HG03432 (cell line): ENCODE measurements at regions not wholly inside any gene's neighbourhood (a gene's known extent, or its start where the extent isn't known, plus 50 kb on each side); places are given as distances from the start of the nearest gene placed in this dataset.

Source experiments
- ATAC-seq: cut with Tn5 transposase; IDR thresholded peaks from one replicate; pipeline ENCODE4 v1.9.1; 2021; ENCODE audit warnings: mild to moderate bottlenecking, moderate library complexity; ENCODE audit not compliant: unreplicated experiment

- ATAC-seq: no peak
Observed at GRCh38 chr6:15044146-15044882, 201.6 kb upstream of the JARID2 start.

DNA sequence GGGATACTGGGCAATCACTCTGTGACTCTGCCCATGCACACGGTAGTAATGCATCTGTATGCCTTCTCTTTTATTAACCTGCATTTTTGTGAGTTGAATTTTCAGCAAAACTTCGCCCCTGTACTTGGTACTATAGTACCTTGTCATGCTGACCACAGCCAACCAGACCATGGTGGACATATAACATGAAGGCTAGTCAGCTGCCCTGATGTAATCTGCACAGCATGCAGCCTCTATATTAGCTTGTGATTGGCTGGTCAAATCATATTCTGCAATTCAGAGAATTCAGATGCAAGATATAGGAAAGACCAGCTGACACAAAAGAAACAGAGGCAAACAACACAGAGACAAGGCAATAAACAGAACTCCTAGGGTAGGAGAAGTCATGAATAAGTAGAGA, 200.9 kb upstream of the JARID2 start:
- ATAC-seq: no peak

DNA sequence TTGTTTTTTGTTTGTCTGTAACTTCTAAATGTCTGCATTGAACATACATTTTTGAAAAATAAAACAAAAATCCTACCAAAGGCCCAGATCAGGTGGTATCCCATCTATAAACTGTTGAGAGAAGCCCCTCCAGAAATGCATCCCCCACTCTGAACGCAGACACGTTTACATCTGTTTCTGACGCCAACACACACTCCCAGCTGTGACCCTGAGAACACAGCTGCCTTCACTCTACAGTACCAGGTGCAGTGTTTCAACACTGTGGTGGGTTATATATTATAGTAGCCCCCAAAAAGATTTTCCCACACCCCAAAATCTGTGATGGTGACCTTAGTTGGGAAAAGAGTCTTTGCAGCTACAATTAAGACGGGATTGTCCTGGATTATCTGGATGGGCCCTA, 199.1 kb upstream of the JARID2 start:
- no peak for ATAC-seq

- no peak for ATAC-seq
Observed at GRCh38 chr6:15048367-15048766, 197.5 kb upstream of the JARID2 start.

DNA sequence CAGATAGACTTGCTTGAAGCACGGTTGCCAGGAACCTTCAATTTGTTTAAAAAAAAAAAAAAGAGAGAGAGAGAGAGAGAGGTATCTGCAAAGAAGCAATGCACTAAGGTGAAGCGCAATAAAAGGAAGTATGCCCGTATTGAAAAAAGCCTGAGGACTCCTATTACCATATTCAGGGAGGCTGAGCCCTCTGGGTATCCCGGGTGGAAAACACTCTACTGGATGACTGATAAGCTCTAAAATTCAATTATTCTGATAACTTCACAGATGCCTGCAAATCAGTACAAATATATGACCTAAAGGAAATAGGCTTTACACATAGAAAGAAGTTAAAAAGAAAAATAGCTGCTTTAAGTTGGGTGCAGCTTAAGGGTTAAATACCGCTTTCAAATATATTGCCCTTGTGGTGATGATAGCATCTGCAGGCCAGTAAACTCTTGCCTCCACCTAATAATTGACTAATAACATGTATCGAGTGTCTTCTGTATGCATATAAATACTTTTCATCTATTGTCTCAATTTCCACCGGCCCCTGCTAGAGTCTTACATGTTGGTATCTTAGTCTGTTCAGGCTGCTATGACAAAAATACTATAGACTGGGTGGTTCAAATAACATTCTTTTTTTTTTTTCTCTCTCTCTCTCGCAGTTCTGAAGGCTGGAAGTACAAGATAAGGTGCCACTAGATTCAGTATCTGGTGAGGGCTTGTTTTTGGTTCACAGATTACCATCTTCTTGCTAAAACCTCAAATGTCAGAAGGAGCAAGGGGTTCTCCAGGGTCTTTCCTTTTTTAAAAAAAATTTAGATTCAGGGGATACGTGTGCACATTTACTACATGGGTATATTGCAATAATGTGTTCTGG, 187.4 kb upstream of the JARID2 start:
- no peak for ATAC-seq

GRCh38 chr6:15061180-15061641, 184.7 kb upstream of the JARID2 start:
- no peak for ATAC-seq

DNA sequence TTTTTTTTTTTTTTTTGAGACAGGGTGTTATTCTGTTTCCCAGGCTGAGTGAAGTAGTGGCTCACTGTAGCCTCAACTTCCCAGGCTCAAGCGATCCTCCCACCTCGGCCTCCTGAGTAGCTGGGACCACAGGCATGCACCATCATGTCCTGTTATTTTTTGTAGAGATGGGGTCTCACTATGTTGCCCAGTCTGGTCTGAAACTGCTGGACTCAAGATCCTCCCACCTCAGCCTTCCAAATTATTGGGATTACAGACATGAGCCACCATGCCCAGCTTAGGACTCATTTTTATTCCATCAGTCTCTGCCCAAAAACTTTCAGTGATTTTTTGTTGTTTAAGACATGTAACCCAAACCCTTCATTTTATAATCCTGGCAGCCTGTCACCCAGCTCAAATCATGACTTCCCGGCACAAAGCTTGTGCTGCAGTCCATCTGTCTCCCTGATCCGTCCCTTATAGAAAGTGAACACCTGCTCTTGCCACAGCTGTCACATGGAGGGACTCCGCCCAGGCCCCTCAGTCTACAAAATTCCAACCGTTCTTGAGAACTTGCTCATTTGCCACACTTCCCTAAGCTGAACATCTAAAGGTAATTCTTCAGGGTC, 183.9 kb upstream of the JARID2 start:
- ATAC-seq: no peak

GRCh38 chr6:15062516-15063252, 183.2 kb upstream of the JARID2 start:
- ATAC-seq: no peak

- no peak for ATAC-seq
Observed at GRCh38 chr6:15063253-15063853, 182.5 kb upstream of the JARID2 start.

- ATAC-seq: no peak
Observed at GRCh38 chr6:15065261-15065989, 180.4 kb upstream of the JARID2 start.

- no peak for ATAC-seq
Observed at GRCh38 chr6:15066089-15066758, 179.6 kb upstream of the JARID2 start.

- ATAC-seq: peak; percentile 46
Observed at GRCh38 chr6:15073344-15073789, 172.5 kb upstream of the JARID2 start.

DNA sequence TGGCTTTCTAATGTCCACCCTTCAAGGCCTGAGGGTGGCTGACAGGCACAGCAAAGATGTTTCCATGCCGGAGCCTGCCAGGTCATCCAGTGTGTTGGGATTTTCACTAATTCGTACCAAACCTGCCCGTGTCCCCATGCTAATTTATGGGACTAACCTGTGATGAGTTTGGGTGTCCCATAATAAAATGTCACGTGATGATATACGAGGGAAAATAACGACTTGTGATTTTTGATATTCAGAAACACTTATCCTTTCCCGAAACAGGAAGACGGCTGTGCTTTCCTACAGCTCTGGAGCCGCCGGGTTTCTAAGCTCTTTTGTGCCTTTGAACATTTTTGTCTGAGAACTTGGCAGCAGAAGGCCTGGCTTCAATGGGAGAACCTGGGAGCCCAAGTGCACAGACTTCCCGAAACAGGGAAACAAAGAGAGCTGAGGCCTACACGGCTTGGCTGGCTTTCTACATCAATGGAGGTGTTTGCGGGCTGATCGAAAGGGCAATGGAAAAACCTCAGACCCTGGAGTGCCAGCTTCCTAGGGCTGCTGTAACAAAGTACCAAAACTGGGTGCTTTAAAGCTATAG, 171.9 kb upstream of the JARID2 start:
- ATAC-seq: no peak

DNA sequence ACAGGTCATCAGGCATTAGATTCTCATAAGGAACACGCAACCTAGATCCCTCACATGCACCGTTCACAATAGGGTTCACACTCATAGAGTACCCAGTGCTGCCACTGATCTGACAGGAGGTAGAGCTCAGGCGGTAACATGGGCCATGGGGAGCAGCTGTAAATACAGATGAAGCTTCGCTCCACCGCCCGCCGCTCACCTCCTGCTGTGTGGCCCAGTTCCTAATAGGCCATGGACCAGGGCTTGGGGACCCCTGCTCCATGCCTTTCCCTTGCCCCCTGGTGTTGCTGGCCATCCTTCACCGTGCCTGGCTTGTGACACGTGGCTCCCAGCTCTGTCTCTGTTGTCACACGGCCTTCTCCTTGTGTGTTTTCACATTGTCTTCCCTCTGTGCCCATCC, 171.1 kb upstream of the JARID2 start:
- ATAC-seq: no peak

- ATAC-seq: no peak
Observed at GRCh38 chr6:15076565-15076964, 169.3 kb upstream of the JARID2 start.

GRCh38 chr6:15077006-15077405, 168.9 kb upstream of the JARID2 start:
- no peak for ATAC-seq

DNA sequence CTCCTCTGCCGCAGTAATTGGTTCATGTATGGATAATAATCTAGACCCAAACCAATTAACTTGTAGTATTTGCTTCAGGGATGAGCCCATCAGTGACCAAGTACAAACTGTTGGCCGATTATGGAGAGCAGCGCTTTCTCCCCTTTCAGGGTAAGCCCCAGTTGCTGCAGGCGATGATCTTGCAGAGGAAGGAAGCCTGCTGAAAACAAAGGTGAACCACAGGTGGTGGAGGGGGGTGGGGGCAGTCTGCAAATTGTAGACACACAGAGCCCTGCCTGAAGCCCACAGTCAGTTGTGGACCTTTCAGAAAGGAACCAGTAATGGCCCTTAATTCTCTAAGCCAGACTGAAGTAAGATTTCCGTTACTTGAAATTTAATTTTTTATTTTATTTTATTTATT, 167.9 kb upstream of the JARID2 start:
- ATAC-seq: no peak

GRCh38 chr6:15079288-15079817, 166.5 kb upstream of the JARID2 start:
- ATAC-seq: no peak

DNA sequence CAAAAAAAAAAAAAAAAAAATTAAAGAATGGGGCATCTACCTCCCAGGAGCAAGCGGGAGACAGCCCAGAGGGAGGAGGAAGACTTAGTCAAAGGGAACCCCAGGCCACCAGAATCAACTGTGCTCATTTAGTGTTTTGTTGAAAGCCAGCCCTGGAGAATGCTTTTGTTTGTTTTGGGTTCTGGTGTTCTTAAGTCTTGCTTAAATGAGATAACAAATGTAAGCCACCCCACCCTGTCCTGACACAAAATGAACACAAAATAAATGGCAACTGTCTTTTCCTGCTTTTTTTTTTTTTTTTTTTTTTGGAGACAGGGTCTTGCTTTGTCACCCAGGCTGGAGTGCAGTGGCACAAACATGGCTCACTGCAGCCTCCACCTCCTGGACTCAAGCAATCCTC, 165.0 kb upstream of the JARID2 start:
- ATAC-seq: no peak
